Activated naive CD4-positive, alpha-beta T cell treated with anti-CD3 and anti-CD28 coated beads for 36 hours (primary cell): ENCODE measurements at regions not wholly inside any gene's neighbourhood (a gene's known extent, or its start where the extent isn't known, plus 50 kb on each side); places are given as distances from the start of the nearest gene placed in this dataset.
A peak's percentile ranks its signal among the peaks of the same experiment; 100 is the strongest.

Source experiments
- CTCF ChIA-PET: fragments of 350-600 bp; sonication (Branson Sonifier 250); formaldehyde crosslinking; loops from one replicate; lab custom pipeline; 2021; ENCODE audit warnings: antibody characterized with exemption; lab: Charles Lee
- DNase-seq: peaks from one replicate; pipeline ENCODE4 v3.0.0-alpha.2; 2020
- H3K27ac Mint-ChIP-seq: one replicate; pipeline ENCODE4 v1.8.0; 2021; ENCODE audit warnings: mild to moderate bottlenecking, mixed read lengths
- H3K27me3 Mint-ChIP-seq: one replicate; pipeline ENCODE4 v1.8.0; 2021; ENCODE audit warnings: low read depth, mixed read lengths
- H3K36me3 Mint-ChIP-seq: one replicate; pipeline ENCODE4 v1.8.0; 2021; ENCODE audit warnings: low read depth, mixed read lengths
- H3K4me1 Mint-ChIP-seq: one replicate; pipeline ENCODE4 v1.8.0; 2021; ENCODE audit warnings: low read depth, mixed read lengths
- H3K4me3 Mint-ChIP-seq: one replicate; pipeline ENCODE4 v1.8.0; 2021; ENCODE audit warnings: mild to moderate bottlenecking, moderate library complexity, mixed read lengths
- H3K9me3 Mint-ChIP-seq: one replicate; pipeline ENCODE4 v1.8.0; 2021; ENCODE audit warnings: mixed read lengths
- intact Hi-C: fragments of 100-400 bp; cut with micrococcal nuclease; formaldehyde crosslinking; loops from one replicate; pipeline ENCODE4 v1.15.1; 2023

DNA sequence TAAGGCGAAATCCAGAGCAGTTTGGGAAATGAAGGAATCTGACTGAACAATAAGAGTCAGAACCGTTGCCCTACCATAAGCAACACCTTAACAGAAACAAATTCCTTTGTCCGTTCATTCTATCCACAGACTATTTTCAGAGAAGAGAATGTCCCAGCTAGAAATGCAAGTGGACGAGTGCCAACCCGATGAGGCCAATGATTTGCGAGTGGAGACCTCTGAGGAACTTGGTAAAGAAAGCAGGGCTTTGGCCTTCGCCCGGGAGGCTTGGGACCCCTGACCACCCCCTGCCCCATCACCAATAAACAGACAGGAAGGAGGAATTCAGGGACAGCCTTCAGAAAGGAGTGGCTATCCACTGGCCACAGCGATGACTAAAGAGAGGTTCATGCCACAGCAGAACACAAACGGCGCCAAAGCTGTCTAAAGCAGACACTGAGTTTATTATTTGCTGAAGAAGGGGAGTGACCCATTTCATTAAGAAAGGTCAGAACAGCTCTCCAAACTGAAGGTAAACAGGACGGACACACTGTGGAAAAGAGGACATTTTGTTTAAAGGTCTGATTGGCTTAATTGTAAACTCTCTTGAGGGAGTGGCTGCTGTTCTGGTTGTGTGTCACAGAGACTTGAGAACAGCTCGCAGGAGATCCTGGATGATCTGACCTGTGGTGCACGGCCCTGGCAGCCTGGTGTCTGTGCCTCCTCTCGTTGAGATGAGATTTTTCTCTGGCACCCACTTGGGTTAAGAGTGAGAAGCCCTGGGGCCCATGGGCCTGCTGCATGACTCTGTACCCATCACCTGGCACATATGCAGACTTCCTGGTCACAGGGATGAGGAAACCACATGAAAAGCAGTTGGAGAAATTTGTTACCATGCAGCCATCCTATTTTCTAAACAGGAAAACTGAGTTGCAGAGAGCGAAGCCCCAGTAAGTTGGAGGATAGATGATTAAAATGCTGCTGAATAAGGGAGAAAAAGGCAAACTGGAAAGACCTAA, 142.0 kb upstream of the PZP start:
- H3K4me3 Mint-ChIP-seq: no peak overlapping the region
- intact Hi-C loops: no loop called here

DNA sequence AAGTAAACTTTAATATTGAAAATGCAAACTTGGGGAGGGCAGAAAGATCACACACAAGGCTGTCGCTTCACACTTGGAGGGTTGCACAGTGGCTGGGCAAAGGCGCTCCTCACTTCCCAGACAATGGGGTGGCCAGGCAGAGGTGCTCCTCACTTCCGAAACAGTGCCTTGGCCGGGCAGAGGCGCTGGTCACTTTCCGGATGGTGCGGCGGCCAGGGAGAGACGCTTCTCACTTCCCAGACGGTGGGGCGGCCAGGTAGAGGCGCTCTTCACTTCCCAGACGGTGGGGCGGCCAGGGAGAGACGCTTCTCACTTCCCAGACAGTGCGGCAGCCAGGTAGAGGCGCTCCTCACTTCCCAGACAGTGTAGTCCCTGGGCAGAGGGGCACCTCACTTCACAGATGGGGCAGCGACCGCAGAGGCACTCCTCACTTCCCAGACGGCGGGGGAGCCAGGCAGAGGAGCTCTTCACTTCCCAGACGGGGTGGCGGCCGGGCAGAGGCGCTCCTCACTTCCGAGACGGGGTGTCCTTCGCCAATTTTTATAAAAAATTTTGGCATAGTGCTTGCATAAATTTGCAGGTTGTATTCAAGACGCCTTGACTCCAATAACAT, 140.8 kb upstream of the PZP start:
- CTCF ChIA-PET: no interaction called here
- Mint-ChIP-seq H3K9me3 (peaks cover 10% of the 10 kb centered on the region), H3K27me3 (no peaks in the 10 kb centered on the region), H3K36me3 (peaks cover 9% of the 10 kb centered on the region), H3K4me1 (peaks cover 22% of the 10 kb centered on the region), H3K27ac (no peak overlapping the region), H3K4me3 (no peak overlapping the region)
- DNase-seq: no peak
- intact Hi-C loops: no loop called here

More for the DNA sequence above, 142.0 kb upstream of the PZP start:
- DNase-seq: no peak
- Mint-ChIP-seq H3K4me1 (peaks cover 17% of the 10 kb centered on the region), H3K27ac (no peak overlapping the region), H3K9me3 (peaks cover 22% of the 10 kb centered on the region), H3K27me3 (no peaks in the 10 kb centered on the region), H3K36me3 (peaks cover 13% of the 10 kb centered on the region)
- CTCF ChIA-PET: interaction anchor here (1.0 to 1.1 kb wide), 2 partner anchors 17 to 41 kb away, joined by 3 to 4 read pairs; no protein-coding TSS in a partner anchor

DNA sequence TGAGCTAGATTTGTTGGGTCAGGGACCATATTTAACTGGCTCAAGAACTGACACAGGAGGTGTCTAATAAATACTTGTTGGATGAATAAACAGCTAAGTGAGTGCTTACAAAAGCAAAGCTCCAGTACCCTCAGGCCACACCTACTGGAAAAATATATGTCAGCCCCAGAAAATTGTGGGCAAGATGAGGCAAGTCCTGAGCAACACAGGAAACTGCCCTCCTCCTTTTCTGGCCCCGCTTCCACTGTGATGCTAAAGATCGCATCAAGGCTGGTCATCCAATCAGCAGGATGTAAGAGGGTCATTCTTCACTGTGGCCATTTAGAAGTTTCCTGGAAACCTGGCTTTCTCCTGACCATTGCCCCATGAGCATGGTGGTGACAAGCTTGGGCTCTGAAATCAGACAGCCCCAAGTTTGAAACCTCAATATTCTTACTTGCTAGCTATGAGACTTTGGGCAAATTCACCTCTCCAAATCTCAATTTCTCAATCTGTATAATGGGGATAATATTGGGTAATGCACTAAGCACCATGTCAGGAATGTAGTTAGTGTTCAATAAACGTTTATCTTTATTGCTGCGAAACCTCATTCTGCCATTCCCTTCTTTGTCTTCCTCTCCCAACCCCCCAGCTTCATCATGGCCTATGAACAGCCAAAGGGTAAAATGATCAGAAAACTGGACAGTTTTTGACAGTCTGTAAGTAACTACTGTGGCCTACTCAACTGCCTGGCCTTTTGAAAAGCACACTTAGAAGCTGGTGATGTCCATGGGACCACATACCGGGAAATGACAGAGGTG, 139.3 kb upstream of the PZP start:
- CTCF ChIA-PET: interaction anchor here (0.7 to 1.6 kb wide), 4 partner anchors 15 to 298 kb away, joined by 3 to 4 read pairs (median 4); no protein-coding TSS in a partner anchor
- H3K27me3 Mint-ChIP-seq: no peaks in the 10 kb centered on the region
- H3K36me3 Mint-ChIP-seq: peaks cover 8% of the 10 kb centered on the region
- peaks cover 23% of the 10 kb centered on the region for H3K4me1 Mint-ChIP-seq
- DNase-seq: peak; percentile 24
- H3K27ac Mint-ChIP-seq: no peak overlapping the region
- H3K9me3 Mint-ChIP-seq: no peaks in the 10 kb centered on the region
- intact Hi-C loops: no loop called here
- H3K4me3 Mint-ChIP-seq: no peak overlapping the region

DNA sequence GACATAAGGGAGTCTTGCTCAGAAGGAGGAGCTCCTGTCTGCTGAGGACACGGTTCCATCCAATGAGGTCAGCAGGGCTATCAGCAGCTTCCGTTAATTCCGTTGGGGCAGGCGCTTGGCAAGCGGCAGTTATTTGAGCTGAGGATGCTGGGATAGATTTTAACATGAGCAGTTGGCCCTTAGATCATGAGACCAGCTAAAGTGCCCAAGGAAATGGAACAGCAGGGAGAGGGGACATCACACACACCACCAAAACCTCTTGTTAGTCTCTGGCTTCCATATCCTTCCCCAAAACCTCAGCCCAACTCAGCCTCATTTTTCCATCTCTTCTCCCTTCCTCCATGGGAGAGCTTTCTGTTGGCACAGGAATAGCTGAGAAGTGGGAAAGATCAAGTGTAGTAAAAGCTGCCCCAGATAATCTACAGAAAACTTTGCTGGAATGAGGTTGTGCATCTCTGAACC, 138.7 kb upstream of the PZP start:
- H3K27ac Mint-ChIP-seq: no peak overlapping the region
- no peaks in the 10 kb centered on the region for H3K9me3 Mint-ChIP-seq
- no peak overlapping the region for H3K4me3 Mint-ChIP-seq
- peaks cover 2% of the 10 kb centered on the region for H3K36me3 Mint-ChIP-seq
- no peaks in the 10 kb centered on the region for H3K27me3 Mint-ChIP-seq
- CTCF ChIA-PET: interaction anchor here (0.7 to 1.6 kb wide), 4 partner anchors 16 to 298 kb away, joined by 3 to 4 read pairs (median 4); no protein-coding TSS in a partner anchor
- H3K4me1 Mint-ChIP-seq: peaks cover 29% of the 10 kb centered on the region
- DNase-seq: no peak
- intact Hi-C loops: no loop called here

DNA sequence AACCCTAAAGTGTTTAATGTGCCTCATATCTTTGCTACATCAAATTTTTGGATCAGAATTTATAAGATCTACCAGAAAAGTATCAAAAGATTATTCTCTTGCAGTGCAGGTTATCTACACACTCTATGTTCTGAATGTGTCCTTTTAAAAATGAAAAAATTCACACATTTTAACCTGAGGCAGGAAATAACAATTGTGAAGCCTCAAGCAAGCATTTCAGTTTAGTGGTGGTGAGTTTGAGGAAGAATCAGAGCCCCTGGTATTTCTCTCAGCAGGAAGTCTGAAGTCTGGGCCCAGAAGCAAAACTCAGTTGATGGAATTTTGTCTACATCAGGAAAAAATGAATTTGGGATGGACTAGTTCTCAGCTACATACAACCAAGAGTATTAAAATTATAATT, 137.0 kb upstream of the PZP start:
- Mint-ChIP-seq H3K4me3 (no peak overlapping the region), H3K27ac (no peak overlapping the region), H3K4me1 (peaks cover 31% of the 10 kb centered on the region)

DNA sequence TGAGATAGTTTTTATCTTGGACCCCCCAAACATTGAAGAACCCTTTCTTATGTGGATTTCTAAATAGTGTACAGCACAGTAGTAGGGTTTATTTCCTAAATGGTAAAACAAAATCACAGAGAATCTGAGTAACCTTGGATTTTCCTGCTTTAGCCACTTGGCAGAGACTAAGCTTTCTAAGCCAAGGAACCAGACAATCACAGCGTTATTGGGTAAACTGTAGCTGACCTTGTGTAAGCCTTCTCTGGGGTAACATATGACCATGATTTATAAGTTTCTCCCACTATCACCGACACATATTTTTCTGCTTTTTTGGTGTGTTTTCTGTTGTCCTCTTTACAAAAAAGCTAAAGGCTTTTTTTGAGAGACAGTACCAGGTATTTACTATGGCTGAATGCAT, 136.3 kb upstream of the PZP start:
- peaks cover 29% of the 10 kb centered on the region for H3K4me1 Mint-ChIP-seq
- no peaks in the 10 kb centered on the region for H3K27me3 Mint-ChIP-seq
- CTCF ChIA-PET: interaction anchor here (0.8 to 5.1 kb wide), 2 partner anchors 12 to 280 kb away, joined by 3 to 32 read pairs; no protein-coding TSS in a partner anchor
- H3K27ac Mint-ChIP-seq: no peak overlapping the region
- no peaks in the 10 kb centered on the region for H3K9me3 Mint-ChIP-seq
- DNase-seq: no peak
- no peaks in the 10 kb centered on the region for H3K36me3 Mint-ChIP-seq
- intact Hi-C loops: loop anchor here (2.0 to 5.0 kb wide), 2 partner anchors 22 to 43 kb away; no protein-coding TSS in a partner anchor
- H3K4me3 Mint-ChIP-seq: no peak overlapping the region

More for the DNA sequence above, 137.0 kb upstream of the PZP start:
- no peak for DNase-seq
- Mint-ChIP-seq H3K27me3 (no peaks in the 10 kb centered on the region), H3K36me3 (no peaks in the 10 kb centered on the region), H3K9me3 (no peaks in the 10 kb centered on the region)
- CTCF ChIA-PET: interaction anchor here (0.7 to 5.1 kb wide), 3 partner anchors 13 to 698 kb away, joined by 3 to 32 read pairs (median 3); no protein-coding TSS in a partner anchor
- intact Hi-C loops: loop anchor here (2.0 kb wide), 1 partner anchor 22 kb away; no protein-coding TSS in a partner anchor

DNA sequence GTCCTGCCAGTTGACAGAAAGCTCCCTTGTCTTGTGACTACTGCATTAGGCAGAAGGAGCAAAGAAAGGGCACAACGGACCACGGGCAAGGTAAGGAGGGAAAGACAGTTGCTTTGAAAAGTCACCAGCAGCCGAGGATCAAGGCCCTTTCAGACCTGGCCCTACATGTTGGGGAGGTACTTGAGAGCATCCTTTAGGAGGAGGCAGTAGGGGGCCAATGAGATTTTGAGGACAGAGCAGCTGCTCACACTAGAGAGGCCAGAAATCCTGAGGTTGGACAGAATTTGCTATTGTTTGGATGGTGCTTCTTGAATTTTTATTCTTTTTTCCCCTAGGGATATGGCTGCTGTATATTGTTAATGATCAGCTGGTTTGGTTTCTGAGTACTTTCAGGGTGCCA, 135.5 kb upstream of the PZP start:
- DNase-seq: no peak
- H3K27ac Mint-ChIP-seq: no peak overlapping the region
- peaks cover 29% of the 10 kb centered on the region for H3K4me1 Mint-ChIP-seq
- no peaks in the 10 kb centered on the region for H3K9me3 Mint-ChIP-seq
- no peaks in the 10 kb centered on the region for H3K36me3 Mint-ChIP-seq
- intact Hi-C loops: loop anchor here (2.0 to 5.0 kb wide), 2 partner anchors 23 to 44 kb away; no protein-coding TSS in a partner anchor
- H3K27me3 Mint-ChIP-seq: no peaks in the 10 kb centered on the region
- no peak overlapping the region for H3K4me3 Mint-ChIP-seq
- CTCF ChIA-PET: interaction anchor here (5.1 kb wide), 1 partner anchor 11 kb away, joined by 32 read pairs; no protein-coding TSS in a partner anchor

DNA sequence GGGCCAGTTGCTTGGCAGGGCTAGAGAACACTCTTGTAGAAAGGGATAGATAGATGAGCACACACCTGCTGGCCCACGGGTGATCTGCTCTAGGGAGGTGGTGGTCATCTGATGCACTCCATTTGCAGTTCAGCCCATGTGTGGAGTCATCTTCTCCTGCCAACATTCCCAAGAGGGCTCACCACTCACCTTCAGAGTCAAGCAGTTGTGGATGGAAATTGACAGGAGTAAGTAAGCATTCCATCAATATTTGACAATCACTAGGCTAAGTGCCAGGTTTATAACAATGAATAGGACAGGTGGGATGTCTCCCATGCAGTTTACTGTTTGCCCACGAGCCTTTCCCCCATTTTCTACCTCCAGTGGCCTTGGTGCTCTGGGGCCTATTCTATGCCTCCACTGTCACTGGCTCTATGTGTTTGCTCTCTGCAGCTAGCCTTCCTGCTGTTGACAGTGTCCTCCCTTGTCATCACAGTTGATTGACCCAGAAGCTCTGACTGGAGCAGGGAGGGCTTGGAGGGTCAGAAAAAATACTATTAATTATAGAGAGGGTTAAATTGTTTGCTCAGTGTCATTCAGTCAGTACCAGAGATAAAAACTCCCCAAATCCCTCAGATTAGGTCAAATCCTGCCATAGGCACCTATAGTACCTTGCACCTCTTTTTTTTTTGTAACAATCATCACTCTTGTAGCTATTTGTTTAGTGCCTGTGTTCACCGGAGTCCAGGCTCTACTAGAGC, 134.6 kb upstream of the PZP start:
- Mint-ChIP-seq H3K27ac (no peak overlapping the region), H3K27me3 (no peaks in the 10 kb centered on the region), H3K36me3 (no peaks in the 10 kb centered on the region), H3K9me3 (no peaks in the 10 kb centered on the region), H3K4me3 (no peak overlapping the region), H3K4me1 (peaks cover 29% of the 10 kb centered on the region)
- DNase-seq: no peak
- intact Hi-C loops: loop anchor here (5.0 kb wide), 1 partner anchor 45 kb away; no protein-coding TSS in a partner anchor
- CTCF ChIA-PET: interaction anchor here (5.1 kb wide), 1 partner anchor 11 kb away, joined by 32 read pairs; no protein-coding TSS in a partner anchor

DNA sequence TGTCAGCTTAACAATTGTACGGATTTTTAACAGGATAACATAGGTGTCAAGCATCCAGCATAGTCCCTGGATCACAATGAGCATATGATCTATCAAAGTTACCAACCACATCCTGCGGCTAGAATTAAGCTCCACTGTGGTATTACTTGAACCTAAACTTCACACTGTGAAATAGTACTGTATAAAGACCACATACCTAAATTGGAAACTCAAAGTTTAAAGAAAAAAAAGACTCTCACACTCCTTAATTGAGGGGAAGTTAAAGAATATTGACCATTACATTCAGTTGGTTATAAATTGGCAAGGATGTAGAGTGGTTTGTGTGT, 133.0 kb upstream of the PZP start:
- Mint-ChIP-seq H3K4me1 (peaks cover 24% of the 10 kb centered on the region), H3K27ac (no peak overlapping the region), H3K9me3 (peaks cover 5% of the 10 kb centered on the region), H3K27me3 (no peaks in the 10 kb centered on the region), H3K36me3 (peaks cover 2% of the 10 kb centered on the region), H3K4me3 (no peak overlapping the region)
- intact Hi-C loops: loop anchor here (5.0 kb wide), 1 partner anchor 46 kb away; no protein-coding TSS in a partner anchor
- no peak for DNase-seq
- CTCF ChIA-PET: interaction anchor here (5.1 kb wide), 1 partner anchor 9 kb away, joined by 32 read pairs; no protein-coding TSS in a partner anchor

DNA sequence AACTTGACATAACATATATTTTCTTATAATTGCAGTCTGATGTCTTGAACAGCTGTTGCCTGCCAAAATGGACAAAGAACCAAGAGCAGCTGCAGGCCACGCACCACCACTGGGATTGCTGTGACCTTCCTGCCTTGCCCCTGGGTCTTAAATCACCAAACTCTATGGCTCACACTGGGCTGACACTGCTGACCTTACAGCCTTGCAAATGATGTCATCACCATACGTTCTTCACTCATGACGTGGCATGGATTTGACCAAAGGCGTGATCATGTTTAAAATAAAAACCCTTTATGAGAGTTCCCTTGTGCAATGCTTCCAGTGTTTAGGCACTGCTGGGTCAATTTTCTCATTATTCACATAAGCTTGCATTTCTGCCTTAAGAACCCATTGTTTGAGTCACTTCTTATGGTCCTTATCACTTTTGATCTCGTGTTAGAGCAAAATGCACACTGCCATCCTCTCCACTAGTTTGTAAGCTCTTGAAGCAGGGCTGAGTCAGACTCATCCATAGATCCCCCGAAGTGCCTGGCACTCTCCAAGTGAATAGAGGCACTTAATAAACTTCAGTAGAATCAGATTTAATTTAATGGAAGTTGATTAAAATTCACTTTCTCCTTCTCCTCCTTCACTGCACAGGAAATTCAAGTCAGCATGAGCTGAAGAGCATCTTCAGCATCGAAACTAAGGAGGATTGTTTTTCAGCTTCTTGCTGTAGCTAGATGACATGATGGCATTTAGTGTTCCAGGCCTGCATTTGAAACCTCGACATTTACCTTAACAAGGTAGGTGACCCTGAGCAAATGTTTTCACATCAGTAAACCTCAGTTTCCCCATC, 132.4 kb upstream of the PZP start:
- Mint-ChIP-seq H3K4me3 (no peak overlapping the region), H3K27me3 (no peaks in the 10 kb centered on the region), H3K36me3 (peaks cover 3% of the 10 kb centered on the region), H3K9me3 (peaks cover 6% of the 10 kb centered on the region), H3K4me1 (peaks cover 22% of the 10 kb centered on the region), H3K27ac (no peak overlapping the region)
- intact Hi-C loops: loop anchor here (5.0 kb wide), 1 partner anchor 47 kb away; no protein-coding TSS in a partner anchor
- CTCF ChIA-PET: interaction anchor here (0.8 to 5.1 kb wide), 2 partner anchors 8 to 128 kb away, joined by 3 to 32 read pairs; no protein-coding TSS in a partner anchor
- DNase-seq: no peak
